Bronchial epithelial cell (primary cell): ENCODE measurements at regions not wholly inside any gene's neighbourhood (a gene's known extent, or its start where the extent isn't known, plus 50 kb on each side); places are given as distances from the start of the nearest gene placed in this dataset.
A peak's percentile ranks its signal among the peaks of the same experiment; 100 is the strongest.

Source experiments
- DNase-seq: peaks from one replicate; pipeline ENCODE4 v3.0.0-alpha.2; 2010; ENCODE audit warnings: low read depth
- FAIRE-seq: peaks from 2 replicates; lab custom pipeline; 2011; peaks lifted over from hg19 to GRCh38; lab: Jason Lieb, UNC
- H3K27me3 ChIP-seq: 2 replicates; pipeline ENCODE4 v1.5.1; 2011; ENCODE audit warnings: low read length; ENCODE audit not compliant: control insufficient read depth, insufficient read depth
- H3K36me3 ChIP-seq: 2 replicates; pipeline ENCODE4 v1.5.1; 2011; ENCODE audit warnings: low read length; ENCODE audit not compliant: control insufficient read depth, insufficient read depth
- H3K4me3 ChIP-seq: 2 replicates; pipeline ENCODE4 v1.5.1; 2011; ENCODE audit warnings: mild to moderate bottlenecking, low read depth, low read length, control low read depth
- CTCF ChIP-seq: IDR thresholded peaks from 2 replicates; pipeline ENCODE4 v1.5.1; 2011; ENCODE audit warnings: mild to moderate bottlenecking, moderate library complexity, low read length, control low read depth, inconsistent platforms; ENCODE audit not compliant: insufficient read depth, severe bottlenecking

GRCh38 chr2:10964052-10964790 lies 52.5 kb downstream of the KCNF1 start:
- FAIRE-seq (no peak), DNase-seq (no peak)

GRCh38 chr2:10965241-10965843 lies 53.6 kb downstream of the KCNF1 start:
- no peak for FAIRE-seq
- TF ChIP-seq CTCF: no peak
- no peak for DNase-seq
- no peak overlapping the region for H3K4me3 ChIP-seq
- H3K27me3 ChIP-seq: peaks cover 3% of the 10 kb centered on the region
- H3K36me3 ChIP-seq: no peaks in the 10 kb centered on the region

More at GRCh38 chr2:10964052-10964790, 52.5 kb downstream of the KCNF1 start:
- no peaks in the 10 kb centered on the region for H3K36me3 ChIP-seq
- no peak for TF ChIP-seq CTCF
- no peak overlapping the region for H3K4me3 ChIP-seq
- peaks cover 3% of the 10 kb centered on the region for H3K27me3 ChIP-seq

- Histone ChIP-seq H3K4me3 (no peak overlapping the region), H3K27me3 (peaks cover 3% of the 10 kb centered on the region), H3K36me3 (no peaks in the 10 kb centered on the region)
- no peak for TF ChIP-seq CTCF
- DNase-seq: no peak
- FAIRE-seq: peak; percentile 76
Measured at GRCh38 chr2:10966056-10966455, 54.3 kb downstream of the KCNF1 start.

- no peak for DNase-seq
Measured at GRCh38 chr2:10966741-10967140, 55.0 kb downstream of the KCNF1 start.

GRCh38 chr2:10968176-10968575 lies 56.4 kb downstream of the KCNF1 start:
- DNase-seq: no peak
- Histone ChIP-seq H3K27me3 (peaks cover 3% of the 10 kb centered on the region), H3K4me3 (no peak overlapping the region), H3K36me3 (no peaks in the 10 kb centered on the region)
- no peak for TF ChIP-seq CTCF
- FAIRE-seq: no peak

More at GRCh38 chr2:10966741-10967140, 55.0 kb downstream of the KCNF1 start:
- no peak for TF ChIP-seq CTCF
- Histone ChIP-seq H3K36me3 (no peaks in the 10 kb centered on the region), H3K27me3 (peaks cover 3% of the 10 kb centered on the region), H3K4me3 (no peak overlapping the region)
- peak; percentile 60 for FAIRE-seq
